Ovary (tissue), 7 donors: ENCODE measurements at regions not wholly inside any gene's neighbourhood (a gene's known extent, or its start where the extent isn't known, plus 50 kb on each side); places are given as distances from the start of the nearest gene placed in this dataset.

Experiments
- DNase-seq, 5 donors: peaks; one replicate each; pipeline ENCODE4 v3.0.0-alpha.2; 2019 to 2020
- H3K27ac ChIP-seq, 2 donors: fragments of 200-600 bp; one replicate each; pipeline versions ENCODE4 v1.5.1 to v1.8.0; 2019 to 2022
- H3K27me3 ChIP-seq: fragments of 200-600 bp; one replicate; pipeline ENCODE4 v1.8.0; 2022
- H3K36me3 ChIP-seq: fragments of 200-600 bp; sonication (generic); one replicate; pipeline ENCODE4 v1.5.1; 2019
- H3K4me1 ChIP-seq: one replicate; pipeline ENCODE4 v1.8.1; 2013; ENCODE audit warnings: mild to moderate bottlenecking, moderate library complexity; ENCODE audit not compliant: insufficient read depth
- H3K4me3 ChIP-seq: fragments of 200-600 bp; sonication (generic); one replicate; pipeline ENCODE4 v1.5.1; 2017
- H3K9me3 ChIP-seq, 2 donors: fragments of 200-600 bp in 1 of 2; sonication (generic) in 1 of 2; one replicate each; pipeline versions ENCODE4 v1.5.1 to v1.8.1; 2013 to 2019; ENCODE audit warnings: mild to moderate bottlenecking in 1 of 2, moderate library complexity in 1 of 2
- EP300 ChIP-seq: sonication (generic); formaldehyde crosslinking; IDR thresholded peaks from one replicate; pipeline ENCODE4 v1.6.1; 2017; ENCODE audit warnings: antibody characterized with exemption
- POLR2A ChIP-seq: fragments of 450-650 bp; IDR thresholded peaks from one replicate; pipeline ENCODE4 v1.6.1; 2017; ENCODE audit warnings: antibody characterized with exemption, mild to moderate bottlenecking, moderate library complexity
- WGBS, 3 donors: extraction: QIAGEN DNeasy Blood & Tissue Kit in 1 of 3; methylation state at CpG; one replicate each; pipeline versions ENCODE4 v1.1.5 to v1.1.7; 2013 to 2017; 5-methylcytosine and 5-hydroxymethylcytosine counted together
- intact Hi-C, 4 donors: fragments of 100-400 bp; cut with DNase I; formaldehyde crosslinking; loops; one replicate each; pipeline versions ENCODE4 v1.11.0 to v1.15.1; 2022 to 2023
- TF ChIP-seq, protein P1 (sequence below), 3 donors: fragments of 450-650 bp in 2 of 3; fragments of 200-600 bp in 1 of 3; IDR thresholded peaks; one replicate each; pipeline versions ENCODE4 v1.5.1 to v1.8.0; 2016 to 2022; ENCODE audit warnings: antibody characterized with exemption in 3 of 3, mild to moderate bottlenecking in 1 of 3
- donor health status: DM: no; HTN: no; CAD: no; lungs with moderate emphysema.
- donor health status: DM: no; HTN: no; CAD: no.
- donor health status: Bipolar disorder and iron deficiency.
- donor health status: DM: no; HTN: no; CAD: no.
- donor health status: DM: yes; HTN: yes; CAD: no.

DNA sequence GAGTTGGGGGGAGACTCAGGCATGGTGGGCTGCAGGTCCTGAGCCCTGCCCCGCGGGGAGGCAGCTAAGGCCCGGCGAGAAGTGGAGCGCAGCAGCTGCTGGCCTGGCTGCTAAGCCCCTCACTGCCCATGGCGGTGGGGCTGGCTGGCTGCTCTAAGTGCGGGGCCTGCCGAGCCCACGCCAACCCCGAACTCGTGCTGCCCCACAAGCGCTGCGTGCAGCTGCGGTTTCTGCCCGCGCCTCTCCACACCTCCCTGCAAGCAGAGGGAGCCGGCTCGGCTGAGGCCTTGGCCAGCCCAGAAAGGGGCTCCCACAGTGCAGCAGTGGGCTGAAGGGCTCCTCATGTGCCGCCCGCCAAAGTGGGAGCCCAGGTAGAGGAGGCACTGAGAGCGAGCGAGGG is 1355.1 kb upstream of the WWC1 start:
- Histone ChIP-seq H3K9me3 (no peaks in the 10 kb centered on the region), H3K27ac (no peak overlapping the region), H3K4me1 (no peaks in the 10 kb centered on the region), H3K36me3 (no peaks in the 10 kb centered on the region), H3K4me3 (no peak overlapping the region), H3K27me3 (no peaks in the 10 kb centered on the region)
- TF ChIP-seq EP300 (no peak), POLR2A (no peak)
- TF ChIP-seq, protein P1, sequence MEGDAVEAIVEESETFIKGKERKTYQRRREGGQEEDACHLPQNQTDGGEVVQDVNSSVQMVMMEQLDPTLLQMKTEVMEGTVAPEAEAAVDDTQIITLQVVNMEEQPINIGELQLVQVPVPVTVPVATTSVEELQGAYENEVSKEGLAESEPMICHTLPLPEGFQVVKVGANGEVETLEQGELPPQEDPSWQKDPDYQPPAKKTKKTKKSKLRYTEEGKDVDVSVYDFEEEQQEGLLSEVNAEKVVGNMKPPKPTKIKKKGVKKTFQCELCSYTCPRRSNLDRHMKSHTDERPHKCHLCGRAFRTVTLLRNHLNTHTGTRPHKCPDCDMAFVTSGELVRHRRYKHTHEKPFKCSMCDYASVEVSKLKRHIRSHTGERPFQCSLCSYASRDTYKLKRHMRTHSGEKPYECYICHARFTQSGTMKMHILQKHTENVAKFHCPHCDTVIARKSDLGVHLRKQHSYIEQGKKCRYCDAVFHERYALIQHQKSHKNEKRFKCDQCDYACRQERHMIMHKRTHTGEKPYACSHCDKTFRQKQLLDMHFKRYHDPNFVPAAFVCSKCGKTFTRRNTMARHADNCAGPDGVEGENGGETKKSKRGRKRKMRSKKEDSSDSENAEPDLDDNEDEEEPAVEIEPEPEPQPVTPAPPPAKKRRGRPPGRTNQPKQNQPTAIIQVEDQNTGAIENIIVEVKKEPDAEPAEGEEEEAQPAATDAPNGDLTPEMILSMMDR (IDR thresholded peaks at IDR 0.05): no peak
- intact Hi-C loops: no loop called here
- 94 to 99% (median 97%) methylated on average over 22 of the region's 22 CpGs for WGBS, 3 donors
- no peak for DNase-seq

DNA sequence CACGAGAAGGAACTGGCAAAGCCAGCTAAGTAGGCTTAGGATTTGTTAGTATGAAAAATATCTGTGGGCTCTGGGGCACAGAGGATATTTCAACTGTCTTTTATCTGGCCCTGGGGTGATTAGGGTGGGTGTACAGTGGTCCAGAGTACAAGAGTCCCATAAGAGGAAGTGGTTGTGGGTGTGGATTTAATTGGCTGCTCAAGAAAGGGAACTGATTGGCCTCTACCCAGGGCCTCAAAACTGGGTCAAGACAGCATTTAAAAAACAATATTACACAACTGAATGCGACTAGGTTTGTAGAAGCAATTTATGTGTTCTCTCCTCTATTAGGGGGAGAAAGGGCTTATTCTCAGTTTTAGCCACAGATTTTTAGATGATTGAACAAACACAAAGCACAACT is 1353.4 kb upstream of the WWC1 start:
- DNase-seq: no peak
- intact Hi-C loops: no loop called here
- Histone ChIP-seq H3K9me3 (no peaks in the 10 kb centered on the region), H3K27me3 (no peaks in the 10 kb centered on the region), H3K36me3 (no peaks in the 10 kb centered on the region), H3K27ac (no peak overlapping the region), H3K4me3 (no peak overlapping the region), H3K4me1 (no peaks in the 10 kb centered on the region)
- 60 to 70% (median 62%) methylated on average over 2 of the region's 2 CpGs for WGBS, 3 donors
- TF ChIP-seq, protein P1 (IDR thresholded peaks at IDR 0.05): no peak
- TF ChIP-seq POLR2A (no peak), EP300 (no peak)

DNA sequence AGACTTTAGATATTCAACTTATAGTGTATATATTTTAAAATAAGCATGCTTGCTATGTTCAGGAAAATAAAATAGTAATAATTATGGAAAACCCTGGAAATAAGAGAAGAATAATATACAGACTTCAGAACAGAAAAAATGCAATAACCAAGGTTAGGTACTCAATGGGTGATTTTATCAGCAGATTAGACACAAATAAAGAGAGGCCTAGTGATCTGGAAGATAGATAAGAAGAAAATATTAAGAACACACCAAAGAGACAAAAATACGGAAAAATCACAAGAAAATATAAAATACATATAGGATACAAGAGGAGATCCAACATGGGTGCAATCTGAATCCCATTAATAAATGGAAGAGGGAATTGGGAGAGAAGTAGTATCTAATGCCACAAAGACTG is 1348.5 kb upstream of the WWC1 start:
- Histone ChIP-seq H3K9me3 (no peaks in the 10 kb centered on the region), H3K27me3 (no peaks in the 10 kb centered on the region), H3K27ac (no peak overlapping the region), H3K4me3 (no peak overlapping the region), H3K4me1 (no peaks in the 10 kb centered on the region), H3K36me3 (no peaks in the 10 kb centered on the region)
- whole genome bisulfite sequencing, 3 donors: 92 to 98% (median 95%) methylated on average over 1 of the region's 1 CpG
- TF ChIP-seq EP300: no peak
- no peak for TF ChIP-seq POLR2A
- intact Hi-C loops: no loop called here
- DNase-seq: no peak

DNA sequence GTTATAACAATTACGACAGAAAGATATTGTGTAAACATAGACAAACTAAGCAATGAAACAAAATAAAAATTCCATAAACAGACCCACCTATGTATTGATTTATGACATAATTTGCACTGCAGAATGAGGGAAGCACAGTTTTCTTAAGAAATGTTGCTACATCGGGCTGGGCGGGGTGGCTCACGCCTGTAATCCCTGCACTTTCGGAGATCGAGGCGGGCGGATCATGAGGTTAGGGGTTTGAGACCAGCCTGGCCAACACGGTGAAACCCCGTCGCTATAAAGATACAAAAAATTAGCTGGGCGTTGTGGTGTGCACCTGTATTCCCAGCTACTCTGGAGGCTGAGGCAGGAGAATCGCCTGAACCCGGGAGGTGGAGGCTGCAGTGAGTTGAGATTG is 1344.4 kb upstream of the WWC1 start:
- 87 to 96% (median 92%) methylated on average over 14 of the region's 14 CpGs for WGBS, 3 donors
- no peak for DNase-seq
- no peak overlapping the region for H3K27ac ChIP-seq
- intact Hi-C loops: no loop called here
- no peak overlapping the region for H3K4me3 ChIP-seq
- H3K4me1 ChIP-seq: no peaks in the 10 kb centered on the region
- TF ChIP-seq, protein P1 (IDR thresholded peaks at IDR 0.05): no peak
- no peaks in the 10 kb centered on the region for H3K36me3 ChIP-seq
- H3K27me3 ChIP-seq: no peaks in the 10 kb centered on the region
- H3K9me3 ChIP-seq: no peaks in the 10 kb centered on the region

DNA sequence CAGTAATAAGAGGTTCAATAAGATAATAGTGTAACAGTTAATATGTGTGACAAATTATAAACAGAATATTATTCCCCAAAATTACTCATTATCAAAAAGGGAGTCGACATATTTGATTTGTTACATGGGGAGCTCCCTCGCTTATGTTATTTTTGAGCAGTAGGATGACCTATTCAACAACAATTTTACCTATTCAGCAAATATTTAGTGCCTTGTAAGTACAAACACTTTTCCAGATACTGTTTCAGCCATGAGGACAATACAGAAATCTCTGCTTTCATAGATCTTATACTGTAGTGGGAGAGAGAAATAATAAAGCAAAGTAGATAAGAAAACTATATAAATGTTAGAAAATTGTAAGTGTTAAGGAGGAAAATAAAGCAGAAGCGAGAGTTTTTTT is 1342.8 kb upstream of the WWC1 start:
- no peak for DNase-seq
- intact Hi-C loops: no loop called here
- no peak overlapping the region for H3K4me3 ChIP-seq
- TF ChIP-seq POLR2A: no peak
- WGBS, 3 donors: 39 to 62% (median 49%) methylated on average over 3 of the region's 3 CpGs
- H3K36me3 ChIP-seq: no peaks in the 10 kb centered on the region
- no peak overlapping the region for H3K27ac ChIP-seq
- no peaks in the 10 kb centered on the region for H3K9me3 ChIP-seq
- no peaks in the 10 kb centered on the region for H3K4me1 ChIP-seq
- no peaks in the 10 kb centered on the region for H3K27me3 ChIP-seq

DNA sequence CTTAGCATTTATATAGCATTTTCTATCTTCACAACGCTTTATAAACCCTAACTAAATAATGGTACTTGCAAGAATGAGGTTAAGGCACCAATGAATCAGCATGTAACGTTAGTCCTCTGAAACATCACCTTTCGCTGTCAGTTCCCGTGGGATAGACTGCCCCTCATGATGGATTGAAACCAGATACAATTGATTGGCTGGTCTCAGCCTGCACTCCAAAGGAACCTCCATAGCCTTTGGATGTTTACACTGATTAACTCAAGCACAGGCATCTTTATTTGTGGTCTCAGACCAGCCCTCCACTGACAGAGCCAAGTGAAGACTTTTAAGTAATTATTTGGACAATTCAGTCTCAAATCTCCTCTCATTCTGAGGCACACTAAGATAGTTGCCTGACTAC is 1339.4 kb upstream of the WWC1 start:
- DNase-seq: no peak
- intact Hi-C loops: no loop called here
- Histone ChIP-seq H3K27me3 (no peaks in the 10 kb centered on the region), H3K27ac (no peak overlapping the region), H3K9me3 (no peaks in the 10 kb centered on the region), H3K36me3 (no peaks in the 10 kb centered on the region), H3K4me1 (no peaks in the 10 kb centered on the region), H3K4me3 (no peak overlapping the region)
- 77 to 81% (median 80%) methylated on average over 4 of the region's 4 CpGs for WGBS, 3 donors
- TF ChIP-seq POLR2A (no peak), EP300 (no peak)
- TF ChIP-seq, protein P1 (IDR thresholded peaks at IDR 0.05): no peak
